HG03196 (cell line): ENCODE measurements at regions not wholly inside any gene's neighbourhood (a gene's known extent, or its start where the extent isn't known, plus 50 kb on each side); places are given as distances from the start of the nearest gene placed in this dataset.

Experiments used
- ATAC-seq: cut with Tn5 transposase; IDR thresholded peaks from one replicate; pipeline ENCODE4 v1.9.1; 2021; ENCODE audit not compliant: unreplicated experiment

DNA sequence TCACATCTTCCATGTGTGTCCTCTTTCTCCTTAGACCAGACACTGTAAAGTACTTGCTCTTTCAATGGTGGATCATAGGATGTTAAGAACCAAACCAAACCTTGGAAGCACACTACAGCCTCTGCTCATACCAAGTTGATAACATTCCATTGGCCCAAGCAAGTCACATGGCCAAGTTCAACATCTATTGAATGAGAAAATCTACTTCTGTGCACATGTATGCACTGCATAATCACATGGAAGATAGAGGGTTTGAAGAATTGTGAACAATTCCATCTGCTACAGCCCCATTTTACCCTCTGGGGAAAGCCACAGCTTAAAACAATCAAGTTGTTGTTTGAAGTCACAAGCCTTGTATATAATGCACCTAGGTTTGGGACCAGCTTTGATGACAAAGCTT lies 68.2 kb downstream of the MFAP3 start:
- no peak for ATAC-seq

DNA sequence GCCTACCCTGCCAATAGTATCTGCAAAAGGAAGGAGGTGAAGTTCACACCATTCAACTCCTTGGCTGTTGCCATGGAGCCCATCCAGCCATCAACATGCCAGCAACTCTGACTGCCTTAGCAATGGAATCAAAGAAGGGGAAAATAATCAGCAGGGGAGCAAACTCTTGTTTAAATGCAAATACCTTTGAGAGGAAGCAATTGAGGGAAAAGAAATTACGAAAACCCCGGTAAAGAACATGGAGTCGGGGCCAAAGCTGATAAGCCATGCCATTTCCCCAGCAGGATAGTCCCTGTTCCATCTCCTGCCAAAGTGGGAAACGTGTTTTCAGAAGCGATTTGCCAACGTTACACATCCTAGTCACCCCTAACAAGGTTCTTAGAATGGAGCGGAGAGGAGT lies 69.0 kb downstream of the MFAP3 start:
- ATAC-seq, result no peak

DNA sequence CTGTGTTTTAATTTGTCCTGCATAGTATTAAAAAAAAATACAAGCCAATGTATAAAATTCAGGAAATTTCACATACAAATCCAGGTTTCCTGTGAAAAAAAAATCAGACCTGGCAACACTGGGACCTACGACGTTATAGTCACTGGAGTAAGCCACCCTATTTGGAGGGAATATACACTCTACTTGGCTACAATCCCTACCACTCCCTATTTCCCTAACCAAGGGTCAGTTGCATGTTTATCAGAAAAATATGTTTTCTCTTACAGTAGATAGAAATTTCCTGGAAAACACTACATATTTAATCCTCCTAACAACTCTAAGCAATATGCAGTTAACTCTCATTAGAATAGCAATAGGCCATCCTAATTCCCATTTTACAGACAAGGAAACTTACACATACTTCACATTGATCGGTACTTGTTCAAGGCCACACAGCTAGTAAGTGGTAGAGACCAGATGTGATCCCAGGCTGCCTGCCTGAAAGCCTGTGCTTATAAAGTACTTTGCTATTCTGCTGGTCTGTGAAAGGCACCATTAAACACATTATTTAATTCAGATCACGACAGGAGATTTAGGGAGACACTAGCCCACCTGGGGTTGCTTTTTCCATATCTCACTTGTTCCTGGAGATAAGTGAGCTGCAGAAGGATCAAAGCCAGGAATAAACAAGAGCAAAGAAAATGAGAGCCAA lies 70.8 kb downstream of the MFAP3 start:
- ATAC-seq, result no peak

DNA sequence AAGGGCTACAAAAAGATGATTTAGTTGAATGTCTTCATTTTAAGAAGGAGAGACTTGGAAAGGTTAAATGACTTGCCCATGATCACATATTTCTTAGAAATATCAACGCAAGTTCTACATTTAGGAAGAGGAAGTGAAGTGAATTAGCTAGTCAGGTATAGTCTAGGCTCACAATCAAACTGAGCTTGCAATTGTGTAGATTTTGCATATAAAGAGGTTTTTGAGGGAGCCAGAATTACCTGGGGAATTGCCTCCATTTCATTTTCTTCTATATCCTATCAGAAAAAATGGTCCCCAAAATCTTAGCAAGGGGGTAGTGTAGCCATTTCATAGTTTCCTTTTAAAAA lies 71.3 kb downstream of the MFAP3 start:
- ATAC-seq, result no peak

DNA sequence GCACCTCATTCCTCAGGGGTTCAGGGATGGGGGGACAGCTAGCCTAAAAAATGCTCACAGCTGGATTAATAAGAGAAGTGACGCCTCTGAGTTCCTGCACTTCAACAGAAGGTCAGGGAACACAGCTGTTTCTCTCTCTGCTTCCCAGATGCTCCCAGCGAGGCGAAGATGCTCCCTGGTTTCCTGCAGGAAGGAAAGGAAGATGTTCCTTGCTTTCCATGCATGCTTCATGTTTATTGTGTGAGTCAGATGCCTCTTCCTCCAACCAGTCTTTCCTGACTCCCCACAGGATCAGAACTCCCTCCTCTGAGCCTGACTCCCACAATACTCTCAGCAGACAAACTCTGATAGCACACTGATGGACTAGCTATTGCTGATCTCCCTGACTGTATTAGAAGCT lies 71.9 kb downstream of the MFAP3 start:
- no peak for ATAC-seq

DNA sequence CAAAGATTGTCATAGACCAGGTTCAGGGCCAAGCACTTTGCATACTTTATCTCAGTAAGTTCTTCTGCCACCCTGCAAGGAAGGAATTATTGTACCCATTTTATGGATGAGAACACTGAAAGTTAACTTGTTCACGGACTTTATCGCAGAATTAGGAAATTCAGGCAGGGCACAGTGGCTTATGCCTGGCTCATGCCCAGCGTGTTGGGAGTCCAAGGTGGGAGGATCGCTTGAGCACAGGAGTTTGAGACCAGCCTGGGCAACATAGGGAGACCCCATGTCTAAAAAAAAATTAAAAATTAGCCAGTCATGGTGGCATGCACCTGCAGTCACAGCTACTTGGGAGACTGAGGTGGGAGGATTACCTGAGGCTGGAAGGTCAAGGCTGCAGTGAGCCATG lies 72.4 kb downstream of the MFAP3 start:
- ATAC-seq, result no peak

DNA sequence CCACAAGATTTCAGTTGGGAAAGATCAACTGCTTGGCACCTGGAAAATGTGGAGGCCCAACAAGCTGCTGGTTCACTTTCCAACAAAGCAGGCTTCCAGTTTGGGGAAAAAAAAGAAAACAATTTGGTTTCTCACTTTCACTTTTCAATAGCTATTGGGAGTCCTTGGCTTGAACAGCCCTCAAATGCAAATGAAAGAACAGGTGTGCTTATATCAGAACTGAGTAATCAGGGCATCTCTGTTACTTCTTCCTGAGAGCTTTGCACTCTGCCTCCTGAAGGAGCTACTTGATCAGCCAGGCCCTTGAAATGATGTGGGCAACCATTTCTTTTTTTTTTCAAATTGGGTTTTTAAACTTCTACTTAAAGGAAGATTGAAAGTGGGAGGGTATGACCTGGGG lies 73.5 kb downstream of the MFAP3 start:
- ATAC-seq, result peak; percentile 74

DNA sequence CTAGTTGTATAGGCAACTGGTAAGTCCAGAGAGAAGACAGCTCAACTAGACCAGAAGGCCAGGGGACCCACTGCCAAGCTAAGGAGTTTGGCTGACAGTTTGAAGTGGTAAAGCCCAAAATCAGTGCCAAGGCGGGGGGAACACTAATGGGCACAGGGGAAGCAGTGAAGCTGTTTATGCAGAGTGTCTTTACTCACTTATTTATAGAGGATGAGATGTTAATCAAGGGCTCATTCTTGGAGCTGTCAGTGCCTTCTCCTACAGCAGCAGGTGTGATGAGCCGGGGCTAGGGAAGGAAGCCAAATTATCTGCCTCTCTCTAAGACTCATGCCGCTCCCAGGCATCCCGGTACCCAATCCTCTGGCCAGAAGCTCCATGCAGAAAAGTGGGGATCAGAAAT lies 75.2 kb upstream of the GALNT10 start:
- ATAC-seq, result no peak

DNA sequence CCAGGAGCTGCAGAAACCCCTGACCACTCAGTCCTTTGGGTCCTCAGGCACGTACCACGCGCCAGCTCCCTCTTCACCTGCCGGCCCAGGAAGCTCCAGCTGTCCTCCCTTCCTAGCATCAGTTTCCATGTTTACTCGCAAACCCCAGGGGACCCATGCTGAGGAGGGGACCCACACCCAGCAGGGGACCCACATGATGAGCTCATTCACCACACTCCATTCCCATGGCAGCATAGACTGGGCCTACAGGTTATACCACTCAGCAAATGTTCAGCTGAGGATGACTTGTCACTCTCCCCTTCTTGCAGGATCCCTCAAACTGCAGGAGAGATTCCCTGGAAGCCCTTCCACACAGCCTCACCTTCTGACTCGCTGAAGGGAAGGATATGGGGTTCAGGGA lies 73.5 kb upstream of the GALNT10 start:
- ATAC-seq, result no peak

DNA sequence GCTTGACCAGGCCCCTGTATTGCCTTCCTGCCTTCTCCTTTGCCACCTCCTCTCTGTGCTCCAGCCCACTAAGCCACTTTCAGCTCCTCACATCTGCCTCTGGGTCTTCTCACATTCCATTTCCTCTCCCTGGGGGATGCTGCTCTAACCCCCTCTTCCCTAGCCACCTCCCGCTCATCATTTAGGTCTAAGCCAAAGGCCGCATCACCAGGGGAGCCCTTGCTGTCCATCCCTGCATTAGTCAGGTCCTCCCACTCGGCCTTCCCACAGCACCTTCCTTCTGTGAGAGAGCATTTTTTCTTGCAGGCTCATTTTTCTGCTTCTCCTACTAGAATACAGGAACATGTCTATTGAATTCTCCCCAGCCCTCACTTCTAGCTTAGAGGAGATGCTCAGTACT lies 72.6 kb upstream of the GALNT10 start:
- no peak for ATAC-seq

DNA sequence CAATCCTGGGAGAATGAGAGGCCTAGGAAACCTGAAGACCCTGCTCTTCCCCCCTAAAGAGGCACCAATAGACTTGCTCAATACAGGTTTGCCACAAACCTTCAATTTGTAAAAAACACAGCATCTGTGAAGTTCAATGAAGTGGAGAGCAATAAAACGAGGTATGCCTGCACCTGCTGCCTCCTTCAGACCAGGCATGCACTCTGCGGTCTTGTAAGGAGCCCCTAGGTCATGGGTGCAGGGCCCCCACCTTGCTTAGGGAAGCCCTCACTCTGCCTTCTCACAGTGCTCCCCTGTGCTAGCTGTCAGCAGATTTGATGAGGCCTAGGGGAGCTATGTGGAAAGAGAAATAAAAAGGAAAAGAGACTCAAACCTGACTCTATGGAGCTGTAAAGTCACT lies 72.1 kb upstream of the GALNT10 start:
- ATAC-seq, result no peak

DNA sequence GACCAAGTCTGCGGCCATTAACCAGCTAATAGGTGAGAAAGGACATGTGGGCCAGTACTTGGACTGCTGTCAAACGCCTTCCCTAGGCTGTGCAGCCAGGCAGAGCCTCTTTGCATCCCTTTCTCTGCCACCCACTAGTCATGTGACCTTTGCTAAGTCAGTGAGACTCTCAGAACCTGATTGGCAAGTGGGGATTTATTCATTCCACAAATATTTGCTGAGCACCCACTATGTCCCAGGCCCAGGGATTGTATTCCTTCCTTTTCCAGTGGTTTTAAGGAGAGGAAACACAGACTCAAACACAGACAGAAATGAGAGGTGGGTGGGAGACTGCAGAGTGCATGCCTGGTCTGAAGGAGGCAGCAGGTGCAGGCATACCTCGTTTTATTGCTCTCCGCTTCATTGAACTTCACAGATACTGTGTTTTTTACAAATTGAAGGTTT lies 71.6 kb upstream of the GALNT10 start:
- no peak for ATAC-seq

DNA sequence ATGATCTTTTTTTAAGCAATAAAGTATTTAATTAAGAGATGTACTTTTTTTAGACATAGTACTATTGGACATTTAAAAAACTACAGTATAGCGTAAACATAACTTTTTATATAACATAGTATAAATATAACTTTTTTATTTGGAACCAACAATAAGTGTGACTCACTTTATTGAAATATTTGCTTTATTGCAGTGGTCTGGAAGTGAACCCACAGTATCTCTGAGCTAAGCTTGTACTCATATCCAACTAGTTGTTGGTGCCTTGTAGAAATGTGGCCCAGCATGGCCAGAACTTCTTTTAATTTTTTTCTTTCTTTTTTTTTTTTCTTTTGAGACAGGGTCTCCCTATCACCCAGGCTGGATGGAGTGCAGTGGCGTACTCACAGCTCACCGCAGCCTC lies 61.5 kb upstream of the GALNT10 start:
- ATAC-seq, result no peak

DNA sequence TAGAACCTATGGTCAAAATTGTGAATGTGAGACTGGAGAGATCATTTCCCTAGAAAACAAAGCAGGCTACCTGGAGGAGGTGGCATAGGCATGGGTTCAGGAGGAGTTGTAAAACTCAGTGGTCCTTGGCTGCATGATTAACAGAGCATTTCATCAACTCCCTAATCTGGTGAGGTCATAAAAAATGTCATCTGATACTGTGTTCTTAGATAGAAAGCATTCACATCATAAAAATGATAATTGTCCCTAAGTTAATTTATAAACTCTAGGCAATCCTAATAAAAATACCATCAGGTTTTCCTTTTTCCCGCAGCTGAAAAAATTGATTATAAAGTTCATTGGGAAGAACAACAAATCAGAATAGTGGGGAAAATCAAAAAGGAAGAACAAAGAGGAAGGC lies 60.6 kb upstream of the GALNT10 start:
- ATAC-seq, result no peak

DNA sequence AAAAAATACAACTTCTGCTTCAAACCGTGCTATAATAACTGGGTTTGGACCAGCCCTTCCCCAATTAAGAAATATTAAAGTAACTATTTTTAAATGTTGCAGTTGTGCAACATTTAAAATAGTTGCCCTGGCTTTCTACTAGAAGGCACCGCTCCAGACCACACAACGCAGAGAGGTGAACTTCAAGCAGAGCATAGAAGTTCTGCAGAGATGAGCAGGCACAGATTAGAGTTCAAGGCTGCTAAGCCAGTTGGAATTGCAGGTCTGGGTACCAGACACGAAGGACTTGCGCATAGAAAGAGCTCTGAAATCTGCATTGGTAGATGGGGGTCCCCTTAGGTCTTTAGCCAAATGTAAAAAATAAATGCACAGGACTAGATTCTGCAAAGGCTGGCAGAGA lies 58.7 kb upstream of the GALNT10 start:
- no peak for ATAC-seq

DNA sequence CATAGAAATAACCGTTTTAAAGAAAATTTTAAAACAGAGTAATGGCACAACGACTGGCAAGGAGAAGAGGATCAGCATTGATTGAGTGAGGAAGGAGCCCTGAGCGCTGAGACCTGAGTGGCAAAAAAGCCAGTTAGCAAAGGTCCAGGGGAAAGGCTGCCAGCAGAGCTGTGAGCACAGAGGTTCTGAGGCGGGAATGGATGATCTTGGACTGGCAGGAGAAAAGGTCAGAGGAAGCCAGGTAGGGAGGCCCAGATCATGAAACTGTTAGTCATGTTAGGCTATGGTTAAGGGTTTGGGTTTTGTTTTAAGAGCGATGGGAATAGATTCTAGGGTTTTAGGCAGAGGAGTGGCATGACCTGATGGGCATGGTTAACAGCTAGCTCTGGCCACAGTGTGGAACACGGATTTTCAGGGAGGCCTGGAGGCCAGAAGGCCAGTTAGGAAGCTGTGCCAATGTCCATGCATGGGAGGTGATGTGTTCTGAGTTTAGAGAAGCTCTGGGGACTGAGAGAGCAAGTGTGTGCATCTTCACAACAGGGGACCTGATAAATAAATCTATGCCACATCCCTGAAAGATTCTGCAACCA lies 57.7 kb upstream of the GALNT10 start:
- no peak for ATAC-seq

DNA sequence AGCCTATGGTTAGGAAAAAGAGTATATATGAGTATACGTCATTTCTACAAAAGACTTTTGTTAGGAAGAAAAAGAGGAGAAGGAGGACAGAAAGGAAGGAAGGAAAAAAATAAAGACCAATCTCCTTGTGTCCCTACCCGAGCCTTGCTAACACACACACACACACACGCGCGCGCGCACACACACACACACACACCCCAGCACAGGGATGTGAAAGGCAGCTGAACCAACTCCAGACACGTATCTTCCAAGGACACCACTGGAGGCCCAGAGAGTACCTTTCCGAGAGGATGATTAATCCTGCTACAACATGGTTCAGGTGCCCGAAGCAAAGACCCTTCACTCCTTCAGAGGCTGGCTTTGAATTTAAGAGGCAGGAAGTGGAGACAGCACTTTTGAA lies 56.9 kb upstream of the GALNT10 start:
- no peak for ATAC-seq

DNA sequence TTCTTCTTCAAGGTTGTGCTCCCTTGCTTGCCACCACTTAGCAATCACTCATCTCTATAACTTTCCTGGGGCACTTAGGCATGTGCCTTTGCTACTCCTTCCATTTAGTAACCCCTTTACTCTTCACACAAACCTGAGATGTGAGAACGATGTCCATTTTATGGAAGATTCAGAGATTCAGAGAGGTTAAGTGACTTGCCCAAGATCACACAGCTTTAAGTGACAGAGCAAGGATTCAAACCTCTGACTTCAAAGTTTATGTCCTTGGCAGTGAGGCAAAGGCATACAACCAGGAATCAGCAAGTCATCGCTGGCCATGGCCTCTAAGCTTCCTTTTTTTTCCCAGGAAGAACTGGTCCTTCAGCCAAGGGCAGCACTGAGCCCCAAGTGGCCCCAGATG lies 56.0 kb upstream of the GALNT10 start:
- no peak for ATAC-seq

DNA sequence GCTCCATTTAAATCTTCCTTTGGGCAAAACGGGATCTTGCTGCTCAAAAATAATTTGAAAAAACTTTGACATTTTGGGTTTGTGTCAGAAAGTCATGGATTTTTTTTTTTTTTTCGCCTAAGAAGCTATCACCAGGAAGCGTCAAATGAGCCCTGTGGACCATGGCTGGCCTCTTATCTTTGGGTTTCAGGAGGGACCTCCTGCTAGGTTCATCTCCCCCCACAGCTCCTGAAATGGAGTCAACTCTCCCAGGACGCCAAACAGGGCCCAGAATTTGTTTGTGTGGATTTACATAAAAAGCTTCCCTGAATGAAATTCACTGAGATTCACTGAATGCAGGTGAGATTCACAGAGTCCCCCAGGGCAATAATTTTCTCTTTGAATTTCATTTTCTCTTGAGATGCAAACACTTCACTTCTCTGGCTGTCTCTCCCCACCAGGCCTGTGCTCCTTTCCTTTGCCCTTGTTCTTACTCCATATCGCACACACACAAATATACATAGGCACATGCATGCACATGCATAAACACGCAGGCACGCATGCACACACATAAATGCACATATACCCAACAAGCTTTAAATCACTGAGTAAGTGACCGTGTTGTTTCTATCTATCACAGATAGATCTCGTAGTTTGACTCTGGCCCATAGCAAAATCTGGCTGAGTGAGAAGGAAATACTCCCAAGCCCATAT lies 55.3 kb upstream of the GALNT10 start:
- no peak for ATAC-seq

DNA sequence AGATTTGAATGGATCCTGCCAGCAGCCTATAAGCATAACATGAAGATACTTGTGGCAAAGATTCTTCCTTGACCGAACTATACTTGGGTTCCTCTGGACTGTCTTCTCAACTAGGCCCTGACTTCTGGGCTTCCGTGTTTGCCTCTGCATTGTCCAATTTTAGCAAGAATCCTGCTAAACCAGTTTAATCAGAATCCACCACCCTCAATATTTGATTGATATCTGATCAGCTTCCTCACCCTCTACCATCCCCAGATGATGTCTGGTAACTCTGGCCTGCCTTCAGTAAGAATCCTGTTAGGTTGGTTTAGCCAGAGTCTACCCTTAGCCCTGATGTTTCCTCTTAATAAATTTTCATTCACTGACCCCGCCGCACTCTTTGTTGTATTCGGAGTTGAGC lies 54.4 kb upstream of the GALNT10 start:
- ATAC-seq, result no peak

DNA sequence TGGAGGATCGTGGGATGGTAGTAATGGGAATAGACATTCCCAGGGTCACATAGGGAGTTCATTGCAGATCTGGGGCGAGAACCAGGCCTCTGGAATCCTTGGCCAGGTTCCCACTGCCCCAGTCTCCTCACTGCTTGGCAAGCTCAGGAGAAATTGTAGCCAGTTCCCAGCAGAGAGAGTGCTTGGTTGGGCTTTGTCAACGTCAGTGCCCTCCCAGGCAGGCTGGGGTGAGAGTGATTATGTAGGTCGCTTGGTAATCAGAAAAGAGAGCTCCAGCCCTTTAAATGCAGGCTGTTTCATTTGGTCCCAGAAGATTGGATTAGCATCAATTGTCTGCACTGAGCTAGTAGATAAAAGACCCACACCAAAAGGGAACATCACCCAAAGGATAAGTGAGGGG lies 51.8 kb upstream of the GALNT10 start:
- ATAC-seq, result no peak

DNA sequence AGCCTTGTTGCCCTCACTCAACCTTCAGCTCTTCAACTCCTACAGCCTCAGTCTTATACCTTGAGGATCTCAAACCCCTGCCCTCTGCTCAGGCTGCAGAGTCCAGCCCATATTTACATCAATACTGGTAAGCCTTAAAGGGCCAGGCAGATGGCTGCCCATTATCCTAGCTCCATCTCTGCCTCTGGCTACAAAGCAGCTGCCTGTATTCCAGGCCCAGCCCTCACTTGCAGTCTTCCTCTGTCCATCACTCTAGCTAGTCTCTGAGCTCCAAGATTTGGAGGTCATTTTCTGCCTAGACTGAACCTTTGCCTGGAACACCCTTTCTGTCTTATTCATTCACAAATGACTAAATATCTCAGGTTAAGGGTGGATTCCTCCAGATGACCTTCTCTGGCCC lies 50.2 kb upstream of the GALNT10 start:
- ATAC-seq, result no peak
